Neural cell (in vitro differentiated cells): ENCODE measurements at regions not wholly inside any gene's neighbourhood (a gene's known extent, or its start where the extent isn't known, plus 50 kb on each side); places are given as distances from the start of the nearest gene placed in this dataset.

Experiments used
- CTCF ChIP-seq: fragments of 450-650 bp; IDR thresholded peaks from 2 replicates; pipeline ENCODE4 v1.5.1; 2014; ENCODE audit warnings: antibody characterized with exemption, mild to moderate bottlenecking, moderate library complexity; ENCODE audit not compliant: poor library complexity, severe bottlenecking
- EP300 ChIP-seq: fragments of 450-650 bp; conservative IDR thresholded peaks from 2 replicates; pipeline ENCODE4 v1.6.1; 2014; ENCODE audit warnings: antibody characterized with exemption, mild to moderate bottlenecking, moderate library complexity; ENCODE audit not compliant: poor library complexity, severe bottlenecking
- EZH2 ChIP-seq: fragments of 200-600, 300-800 bp; shearing (Covaris generic), sonication (generic); IDR thresholded peaks from 2 replicates; pipeline ENCODE4 v1.6.1; 2014; ENCODE audit warnings: antibody characterized with exemption, low read length, borderline replicate concordance, mild to moderate bottlenecking; ENCODE audit not compliant: insufficient read depth, poor library complexity, severe bottlenecking
- MXI1 ChIP-seq: fragments of 450-650 bp; conservative IDR thresholded peaks from 2 replicates; pipeline ENCODE4 v1.6.1; 2014; ENCODE audit warnings: antibody characterized with exemption, mild to moderate bottlenecking; ENCODE audit not compliant: poor library complexity, severe bottlenecking
- POLR2AphosphoS5 ChIP-seq: IDR thresholded peaks from 2 replicates; pipeline ENCODE4 v1.6.1; 2012
- REST ChIP-seq: IDR thresholded peaks from 2 replicates; pipeline ENCODE4 v1.6.1; 2012; ENCODE audit warnings: borderline replicate concordance
- TAF1 ChIP-seq: IDR thresholded peaks from 2 replicates; pipeline ENCODE4 v1.6.1; 2012; ENCODE audit warnings: low read depth

- TF ChIP-seq REST, result no peak
- no peak for TF ChIP-seq POLR2AphosphoS5
- TF ChIP-seq CTCF, result no peak
- no peak for TF ChIP-seq EZH2
- no peak for TF ChIP-seq TAF1
- TF ChIP-seq EP300, result no peak
- no peak for TF ChIP-seq MXI1
These were observed 99.2 kb downstream of the PDHA2 start for GRCh38 chr4:95939141-95939540.
